T-helper 1 cell treated with Interleukin-12 subunit alpha and Interleukin-12 subunit beta and Interleukin-4 antibody, amounts not matched to agents 30 ng/mL and 1 ng/mL, for 36 hours (primary cell): ENCODE measurements at regions not wholly inside any gene's neighbourhood (a gene's known extent, or its start where the extent isn't known, plus 50 kb on each side); places are given as distances from the start of the nearest gene placed in this dataset.
"Not testable (repeated sequence)": the region's sequence is repeated elsewhere in the genome, so short reads cannot be mapped to it uniquely, and the experiment has no call there.

Source experiments
- intact Hi-C: fragments of 100-400 bp; cut with micrococcal nuclease; formaldehyde crosslinking; loops from one replicate; pipeline ENCODE4 v1.15.1; 2024

DNA sequence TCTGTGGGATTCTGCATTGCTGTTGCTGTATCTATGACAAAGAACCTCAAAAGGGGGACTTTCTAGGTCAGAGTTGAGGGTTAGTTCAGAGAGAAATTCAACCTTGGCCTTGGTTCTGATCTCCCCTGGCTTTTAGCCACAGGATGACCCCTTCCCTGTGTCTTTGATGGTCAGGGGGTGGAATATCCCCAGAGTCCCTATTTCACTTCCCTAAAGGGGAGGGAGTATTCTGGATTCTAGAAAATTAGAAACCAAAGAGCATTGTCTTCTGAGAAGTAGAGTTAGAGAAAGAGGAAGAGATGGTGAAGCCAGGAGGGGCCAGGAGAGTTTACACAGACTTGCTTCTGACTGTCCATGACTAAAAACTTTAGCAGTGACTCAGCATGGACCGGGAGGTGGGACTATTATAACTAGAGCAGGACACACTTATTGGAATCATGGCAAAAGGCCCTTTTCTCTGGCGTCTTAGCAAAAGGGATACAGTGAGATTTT lies 56.2 kb upstream of the LPAR1 start:
- intact Hi-C loops: no loop called here

DNA sequence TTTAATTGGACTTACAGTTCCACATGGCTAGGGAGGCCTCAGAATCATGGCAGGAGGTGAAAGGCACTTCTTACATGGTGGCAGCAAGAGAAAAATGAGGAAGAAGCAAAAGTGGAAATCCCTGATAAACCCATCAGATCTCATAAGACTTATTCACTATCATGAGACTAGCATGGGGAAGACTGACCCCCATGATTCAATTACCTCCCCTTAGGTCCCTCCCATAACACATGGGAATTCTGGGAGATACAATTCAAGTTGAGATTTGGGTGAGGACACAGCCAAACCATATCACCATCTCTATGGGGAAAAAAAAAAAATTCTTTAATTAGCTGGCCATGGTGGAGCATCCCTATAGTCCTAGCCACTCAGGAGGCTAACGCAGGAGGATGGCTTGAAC lies 53.9 kb upstream of the LPAR1 start:
- intact Hi-C loops: not testable (repeated sequence)
